ENCODE measurements at regions not wholly inside any gene's neighbourhood (a gene's known extent, or its start where the extent isn't known, plus 50 kb on each side); places are given as distances from the start of the nearest gene placed in this dataset.
A peak's percentile ranks its signal among the peaks of the same experiment; 100 is the strongest.

GRCh38 chr12:75853626-75854025 lies 177.9 kb downstream of the PHLDA1 start:
- TF ChIP-seq REST (IDR thresholded peaks at IDR 0.05; ENCODE audit: insufficient read depth in 1 of 2, low read depth in 2 of 2, low read length in 2 of 2) (no peak), POLR2AphosphoS5 (IDR thresholded peaks at IDR 0.05; ENCODE audit: low read depth, low read length) (no peak), FOXP2 (optimal IDR thresholded peaks at IDR 0.05; ENCODE audit: borderline replicate concordance, extremely low read depth, extremely low read length, insufficient read depth) (peak; percentile 40)

- TF ChIP-seq FOXP2 (optimal IDR thresholded peaks at IDR 0.05; ENCODE audit: borderline replicate concordance, extremely low read depth, extremely low read length, insufficient read depth) (no peak), POLR2AphosphoS5 (IDR thresholded peaks at IDR 0.05; ENCODE audit: low read depth, low read length) (no peak), SIN3A (IDR thresholded peaks at IDR 0.05; ENCODE audit: borderline replicate concordance, insufficient read depth, low read length) (no peak), TAF1 (IDR thresholded peaks at IDR 0.05; ENCODE audit: borderline replicate concordance, insufficient read depth, low read length) (no peak), REST (IDR thresholded peaks at IDR 0.05; ENCODE audit: insufficient read depth in 1 of 2, low read depth in 2 of 2, low read length in 2 of 2) (no peak)
Measured at GRCh38 chr12:75852956-75853355, 178.6 kb downstream of the PHLDA1 start.

GRCh38 chr12:75852143-75852542 lies 179.4 kb downstream of the PHLDA1 start:
- TF ChIP-seq SIN3A (IDR thresholded peaks at IDR 0.05; ENCODE audit: borderline replicate concordance, insufficient read depth, low read length) (no peak), REST (IDR thresholded peaks at IDR 0.05; ENCODE audit: insufficient read depth in 1 of 2, low read depth in 2 of 2, low read length in 2 of 2) (no peak), TAF1 (IDR thresholded peaks at IDR 0.05; ENCODE audit: borderline replicate concordance, insufficient read depth, low read length) (no peak), POLR2AphosphoS5 (IDR thresholded peaks at IDR 0.05; ENCODE audit: low read depth, low read length) (no peak), FOXP2 (optimal IDR thresholded peaks at IDR 0.05; ENCODE audit: borderline replicate concordance, extremely low read depth, extremely low read length, insufficient read depth) (no peak)

- no peak for TF ChIP-seq POLR2AphosphoS5 (IDR thresholded peaks at IDR 0.05; ENCODE audit: low read depth, low read length)
- TF ChIP-seq FOXP2 (optimal IDR thresholded peaks at IDR 0.05; ENCODE audit: borderline replicate concordance, extremely low read depth, extremely low read length, insufficient read depth): no peak
- no peak for TF ChIP-seq SIN3A (IDR thresholded peaks at IDR 0.05; ENCODE audit: borderline replicate concordance, insufficient read depth, low read length)
- TF ChIP-seq TAF1 (IDR thresholded peaks at IDR 0.05; ENCODE audit: borderline replicate concordance, insufficient read depth, low read length): no peak
- TF ChIP-seq REST (IDR thresholded peaks at IDR 0.05; ENCODE audit: insufficient read depth in 1 of 2, low read depth in 2 of 2, low read length in 2 of 2): no peak
Measured at GRCh38 chr12:75850721-75851462, 180.7 kb downstream of the PHLDA1 start.

Measured in PFSK-1 (cell line).